H9 (cell line): ENCODE measurements at regions not wholly inside any gene's neighbourhood (a gene's known extent, or its start where the extent isn't known, plus 50 kb on each side); places are given as distances from the start of the nearest gene placed in this dataset.

ENCODE experiments used
- DNase-seq: peaks from one replicate; pipeline ENCODE4 v3.0.0-alpha.2; 2017
- H2AFZ ChIP-seq: one replicate; pipeline ENCODE4 v1.6.1; 2013; ENCODE audit warnings: mild to moderate bottlenecking, low read length, control low read depth, moderate library complexity
- H2AK5ac ChIP-seq: 2 replicates; pipeline ENCODE4 v1.6.1; 2013; ENCODE audit warnings: low read length, control low read depth, mixed read lengths; ENCODE audit not compliant: insufficient read length
- H2BK120ac ChIP-seq: one replicate; pipeline ENCODE4 v1.6.1; 2013; ENCODE audit warnings: low read depth, mild to moderate bottlenecking, low read length, control low read depth, inconsistent platforms; ENCODE audit not compliant: poor library complexity, severe bottlenecking
- H2BK12ac ChIP-seq: 2 replicates; pipeline ENCODE4 v1.6.1; 2013; ENCODE audit warnings: low read length, control low read depth, mixed read lengths, low read depth; ENCODE audit not compliant: insufficient read length
- H2BK15ac ChIP-seq: 2 replicates; pipeline ENCODE4 v1.6.1; 2013; ENCODE audit warnings: low read depth, low read length, control low read depth
- H2BK20ac ChIP-seq: one replicate; pipeline ENCODE4 v1.6.1; 2013; ENCODE audit warnings: low read depth, mild to moderate bottlenecking, low read length, control low read depth, inconsistent platforms; ENCODE audit not compliant: poor library complexity, severe bottlenecking
- H2BK5ac ChIP-seq: 2 replicates; pipeline ENCODE4 v1.6.1; 2013; ENCODE audit warnings: low read length, control low read depth, mixed read lengths; ENCODE audit not compliant: insufficient read length
- H3K14ac ChIP-seq: 2 replicates; pipeline ENCODE4 v1.6.1; 2013; ENCODE audit warnings: low read length, control low read depth; ENCODE audit not compliant: insufficient read depth
- H3K18ac ChIP-seq: 2 replicates; pipeline ENCODE4 v1.6.1; 2013; ENCODE audit warnings: low read depth, mild to moderate bottlenecking, mixed read lengths, low read length, control low read depth; ENCODE audit not compliant: insufficient read length
- H3K23ac ChIP-seq: 2 replicates; pipeline ENCODE4 v1.6.1; 2013; ENCODE audit warnings: low read length, control low read depth, mixed read lengths, low read depth; ENCODE audit not compliant: insufficient read length
- H3K23me2 ChIP-seq: 2 replicates; pipeline ENCODE4 v1.6.1; 2013; ENCODE audit warnings: low read depth, mild to moderate bottlenecking, mixed read lengths, low read length, control low read depth; ENCODE audit not compliant: insufficient read length, poor library complexity, severe bottlenecking
- H3K27ac ChIP-seq: 2 replicates; pipeline ENCODE4 v1.5.1; 2013; ENCODE audit warnings: low read length, control low read depth, mixed read lengths, low read depth; ENCODE audit not compliant: insufficient read length
- H3K27me3 ChIP-seq: 2 replicates; pipeline ENCODE4 v1.6.1; 2013; ENCODE audit warnings: low read length, control low read depth, inconsistent platforms; ENCODE audit not compliant: insufficient read depth
- H3K4ac ChIP-seq: 2 replicates; pipeline ENCODE4 v1.6.1; 2013; ENCODE audit warnings: low read depth, mild to moderate bottlenecking, control low read depth, inconsistent platforms, low read length, moderate library complexity
- H3K4me1 ChIP-seq: 2 replicates; pipeline ENCODE4 v1.6.1; 2013; ENCODE audit warnings: low read length, control low read depth, inconsistent platforms; ENCODE audit not compliant: insufficient read depth
- H3K4me2 ChIP-seq: 2 replicates; pipeline ENCODE4 v1.6.1; 2013; ENCODE audit warnings: low read length, control low read depth, mixed read lengths; ENCODE audit not compliant: insufficient read length, insufficient read depth
- H3K56ac ChIP-seq: 2 replicates; pipeline ENCODE4 v1.6.1; 2013; ENCODE audit warnings: low read depth, mild to moderate bottlenecking, mixed read lengths, low read length, control low read depth; ENCODE audit not compliant: insufficient read length
- H3K79me1 ChIP-seq: 2 replicates; pipeline ENCODE4 v1.6.1; 2013; ENCODE audit warnings: low read depth, mild to moderate bottlenecking, moderate library complexity, low read length, control low read depth, inconsistent platforms; ENCODE audit not compliant: insufficient read depth, poor library complexity, severe bottlenecking
- H3K79me2 ChIP-seq: 2 replicates; pipeline ENCODE4 v1.6.1; 2013; ENCODE audit warnings: low read length, control low read depth, inconsistent platforms; ENCODE audit not compliant: insufficient read depth
- H3K9ac ChIP-seq: 2 replicates; pipeline ENCODE4 v1.6.1; 2013; ENCODE audit warnings: low read length, control low read depth, mixed read lengths; ENCODE audit not compliant: insufficient read length; ENCODE audit errors: extremely low read depth
- H3K9me3 ChIP-seq: one replicate; pipeline ENCODE4 v1.6.1; 2013; ENCODE audit warnings: low read depth, low read length, inconsistent platforms; ENCODE audit not compliant: control insufficient read depth
- H3T11ph ChIP-seq: one replicate; pipeline ENCODE4 v1.6.1; 2013; ENCODE audit warnings: mild to moderate bottlenecking, low read length, control low read depth, inconsistent platforms
- H4K20me1 ChIP-seq: one replicate; pipeline ENCODE4 v1.6.1; 2013; ENCODE audit not compliant: control insufficient read depth, insufficient read length, insufficient read depth
- H4K5ac ChIP-seq: 2 replicates; pipeline ENCODE4 v1.6.1; 2013; ENCODE audit warnings: low read depth, mild to moderate bottlenecking, mixed read lengths, low read length, control low read depth; ENCODE audit not compliant: insufficient read length
- H4K8ac ChIP-seq: replicated peaks from 2 replicates; pipeline ENCODE4 v1.6.1; 2013; ENCODE audit warnings: low read length, control low read depth, mixed read lengths, low read depth; ENCODE audit not compliant: insufficient read length
- H4K91ac ChIP-seq: 2 replicates; pipeline ENCODE4 v1.6.1; 2013; ENCODE audit warnings: low read depth, mild to moderate bottlenecking, moderate library complexity, mixed read lengths, low read length, control low read depth; ENCODE audit not compliant: insufficient read length
- H3K27ac Mint-ChIP-seq, 3 experiments: 2 replicates in 2 of 3; 3 replicates in 1 of 3; pipeline ENCODE4 v1.8.0; 2020 to 2021; ENCODE audit warnings: mixed read lengths in 3 of 3, mild to moderate bottlenecking in 1 of 3, moderate library complexity in 1 of 3
- H3K27me3 Mint-ChIP-seq: 2 replicates; pipeline ENCODE4 v1.8.0; 2021; ENCODE audit warnings: low read depth, mild to moderate bottlenecking, moderate library complexity, mixed read lengths
- H3K36me3 Mint-ChIP-seq, 3 experiments: 2 replicates in 2 of 3; 3 replicates in 1 of 3; pipeline ENCODE4 v1.8.0; 2020 to 2021; ENCODE audit warnings: low read depth in 3 of 3, mixed read lengths in 3 of 3; ENCODE audit not compliant: insufficient read depth in 1 of 3
- H3K4me1 Mint-ChIP-seq, 2 experiments: 2 replicates each; pipeline ENCODE4 v1.8.0; 2020; ENCODE audit warnings: mixed read lengths in 2 of 2
- H3K4me3 Mint-ChIP-seq, 2 experiments: 2 replicates in 1 of 2; 3 replicates in 1 of 2; pipeline ENCODE4 v1.8.0; 2020 to 2021; ENCODE audit warnings: mild to moderate bottlenecking in 2 of 2, mixed read lengths in 2 of 2, moderate library complexity in 1 of 2
- H3K9me3 Mint-ChIP-seq, 2 experiments: 2 replicates in 1 of 2; 3 replicates in 1 of 2; pipeline ENCODE4 v1.8.0; 2020; ENCODE audit warnings: mild to moderate bottlenecking in 2 of 2, mixed read lengths in 2 of 2, moderate library complexity in 1 of 2
- WGBS: extraction: QIAGEN DNeasy Blood & Tissue Kit; methylation state at CpG from one replicate; pipeline ENCODE4 v1.1.7; 2013; ENCODE audit warnings: missing lambda C conversion rate, low lambda C conversion rate, mixed read lengths; ENCODE audit not compliant: insufficient read length; ENCODE audit errors: extremely low coverage; 5-methylcytosine and 5-hydroxymethylcytosine counted together
- TF ChIP-seq, protein P1 (sequence below): fragments of 200-600 bp; sonication (generic); conservative IDR thresholded peaks from 3 replicates; pipeline ENCODE4 v1.8.0; 2021; ENCODE audit warnings: antibody characterized with exemption, mild to moderate bottlenecking

DNA sequence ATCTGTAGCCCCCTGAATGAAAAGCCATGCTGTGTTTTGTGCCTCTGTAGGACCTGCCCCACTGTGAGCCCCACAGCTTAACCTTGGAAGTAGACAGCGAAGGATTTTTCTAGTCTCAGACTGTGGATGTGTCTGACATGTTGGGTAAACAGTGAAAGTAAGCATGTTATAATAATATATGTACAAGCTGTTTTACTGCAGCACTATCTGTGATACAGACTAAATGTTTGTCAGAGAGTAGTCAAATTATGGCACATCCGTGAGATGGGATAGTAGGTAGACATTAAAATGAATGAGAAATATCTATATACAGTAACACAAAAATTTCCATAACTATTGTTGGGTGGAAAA lies 381.2 kb upstream of the NR3C2 start:
- H3T11ph ChIP-seq: no peak overlapping the region
- no peaks in the 10 kb centered on the region for H3K23me2 ChIP-seq
- H3K79me2 ChIP-seq: no peaks in the 10 kb centered on the region
- no peak overlapping the region for H2BK20ac ChIP-seq
- H4K91ac ChIP-seq: no peak overlapping the region
- H3K4me2 ChIP-seq: no peak overlapping the region
- H2BK120ac ChIP-seq: no peak overlapping the region
- H4K20me1 ChIP-seq: no peaks in the 10 kb centered on the region
- no peak overlapping the region for H3K23ac ChIP-seq
- no peak overlapping the region for H3K4ac ChIP-seq
- no peaks in the 10 kb centered on the region for H3K79me1 ChIP-seq
- no peaks in the 10 kb centered on the region; a peak in 1 of 7 replicates for H3K36me3 Mint-ChIP-seq
- H3K9ac ChIP-seq: no peak overlapping the region
- no peak for DNase-seq
- no peak overlapping the region for H2AFZ ChIP-seq
- no peak overlapping the region for H4K5ac ChIP-seq
- no peak overlapping the region for H3K56ac ChIP-seq
- no peak overlapping the region for H3K18ac ChIP-seq
- TF ChIP-seq, protein P1, sequence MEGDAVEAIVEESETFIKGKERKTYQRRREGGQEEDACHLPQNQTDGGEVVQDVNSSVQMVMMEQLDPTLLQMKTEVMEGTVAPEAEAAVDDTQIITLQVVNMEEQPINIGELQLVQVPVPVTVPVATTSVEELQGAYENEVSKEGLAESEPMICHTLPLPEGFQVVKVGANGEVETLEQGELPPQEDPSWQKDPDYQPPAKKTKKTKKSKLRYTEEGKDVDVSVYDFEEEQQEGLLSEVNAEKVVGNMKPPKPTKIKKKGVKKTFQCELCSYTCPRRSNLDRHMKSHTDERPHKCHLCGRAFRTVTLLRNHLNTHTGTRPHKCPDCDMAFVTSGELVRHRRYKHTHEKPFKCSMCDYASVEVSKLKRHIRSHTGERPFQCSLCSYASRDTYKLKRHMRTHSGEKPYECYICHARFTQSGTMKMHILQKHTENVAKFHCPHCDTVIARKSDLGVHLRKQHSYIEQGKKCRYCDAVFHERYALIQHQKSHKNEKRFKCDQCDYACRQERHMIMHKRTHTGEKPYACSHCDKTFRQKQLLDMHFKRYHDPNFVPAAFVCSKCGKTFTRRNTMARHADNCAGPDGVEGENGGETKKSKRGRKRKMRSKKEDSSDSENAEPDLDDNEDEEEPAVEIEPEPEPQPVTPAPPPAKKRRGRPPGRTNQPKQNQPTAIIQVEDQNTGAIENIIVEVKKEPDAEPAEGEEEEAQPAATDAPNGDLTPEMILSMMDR: no peak
- no peaks in the 10 kb centered on the region for H3K27me3 Mint-ChIP-seq
- no peak overlapping the region for H3K14ac ChIP-seq
- no peak overlapping the region for H3K4me3 Mint-ChIP-seq
- H3K27ac ChIP-seq: no peak overlapping the region
- H2BK12ac ChIP-seq: no peak overlapping the region
- no peak overlapping the region for H2BK5ac ChIP-seq
- no peaks in the 10 kb centered on the region for H3K4me1 Mint-ChIP-seq
- no peak overlapping the region for H4K8ac ChIP-seq
- no peaks in the 10 kb centered on the region for H3K9me3 ChIP-seq
- no peaks in the 10 kb centered on the region for H3K27me3 ChIP-seq
- no peak overlapping the region for H2AK5ac ChIP-seq
- no CpG with 5 or more reads among the region's 2 CpGs for WGBS
- no peaks in the 10 kb centered on the region for H3K4me1 ChIP-seq
- H2BK15ac ChIP-seq: no peak overlapping the region
- H3K9me3 Mint-ChIP-seq: no peaks in the 10 kb centered on the region
- no peak overlapping the region for H3K27ac Mint-ChIP-seq
